ENCODE measurements at regions not wholly inside any gene's neighbourhood (a gene's known extent, or its start where the extent isn't known, plus 50 kb on each side); places are given as distances from the start of the nearest gene placed in this dataset.

DNA sequence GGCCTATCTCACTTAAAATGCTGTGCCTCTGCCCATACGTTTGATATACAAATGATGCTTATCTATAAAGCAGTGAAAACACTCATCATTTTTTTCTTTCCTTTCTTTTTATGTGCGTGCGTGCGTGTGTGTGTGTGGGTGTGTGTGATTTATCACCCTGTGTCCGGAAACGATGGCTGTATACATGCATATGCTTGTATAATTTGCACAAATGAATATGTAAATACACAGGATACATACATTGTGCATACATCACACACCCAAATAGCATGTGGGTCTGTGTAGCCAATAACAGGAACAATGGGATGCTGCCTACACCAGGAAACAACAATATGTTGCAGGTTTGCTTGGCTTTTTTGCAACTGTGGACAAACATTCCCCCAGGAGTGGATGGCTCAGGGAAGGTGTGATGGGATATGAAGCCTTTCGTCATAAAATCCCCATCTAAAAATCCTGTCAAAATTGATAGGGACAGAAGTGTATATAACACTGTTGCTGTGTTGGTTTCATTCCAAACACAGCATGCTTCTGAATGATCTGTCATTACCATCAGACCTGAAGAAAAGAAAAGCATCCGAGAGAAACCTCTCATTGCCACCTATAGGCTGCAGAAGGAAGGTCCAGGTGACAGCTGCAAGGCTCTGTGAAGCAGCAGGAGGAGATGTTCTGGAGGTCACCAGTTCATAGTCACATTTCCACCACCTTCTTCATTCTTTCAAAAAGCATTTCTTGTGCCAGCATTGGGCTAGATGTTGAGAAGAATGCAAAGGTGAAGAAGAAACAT lies 503.9 kb upstream of the NR2F2 start:
- TF ChIP-seq, protein P1, sequence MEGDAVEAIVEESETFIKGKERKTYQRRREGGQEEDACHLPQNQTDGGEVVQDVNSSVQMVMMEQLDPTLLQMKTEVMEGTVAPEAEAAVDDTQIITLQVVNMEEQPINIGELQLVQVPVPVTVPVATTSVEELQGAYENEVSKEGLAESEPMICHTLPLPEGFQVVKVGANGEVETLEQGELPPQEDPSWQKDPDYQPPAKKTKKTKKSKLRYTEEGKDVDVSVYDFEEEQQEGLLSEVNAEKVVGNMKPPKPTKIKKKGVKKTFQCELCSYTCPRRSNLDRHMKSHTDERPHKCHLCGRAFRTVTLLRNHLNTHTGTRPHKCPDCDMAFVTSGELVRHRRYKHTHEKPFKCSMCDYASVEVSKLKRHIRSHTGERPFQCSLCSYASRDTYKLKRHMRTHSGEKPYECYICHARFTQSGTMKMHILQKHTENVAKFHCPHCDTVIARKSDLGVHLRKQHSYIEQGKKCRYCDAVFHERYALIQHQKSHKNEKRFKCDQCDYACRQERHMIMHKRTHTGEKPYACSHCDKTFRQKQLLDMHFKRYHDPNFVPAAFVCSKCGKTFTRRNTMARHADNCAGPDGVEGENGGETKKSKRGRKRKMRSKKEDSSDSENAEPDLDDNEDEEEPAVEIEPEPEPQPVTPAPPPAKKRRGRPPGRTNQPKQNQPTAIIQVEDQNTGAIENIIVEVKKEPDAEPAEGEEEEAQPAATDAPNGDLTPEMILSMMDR (conservative IDR thresholded peaks at IDR 0.05; ENCODE audit: low read length): no peak
- no peak for DNase-seq (ENCODE audit: low read depth)
- no peak overlapping the region for H3K4me3 ChIP-seq (ENCODE audit: low read length)

DNA sequence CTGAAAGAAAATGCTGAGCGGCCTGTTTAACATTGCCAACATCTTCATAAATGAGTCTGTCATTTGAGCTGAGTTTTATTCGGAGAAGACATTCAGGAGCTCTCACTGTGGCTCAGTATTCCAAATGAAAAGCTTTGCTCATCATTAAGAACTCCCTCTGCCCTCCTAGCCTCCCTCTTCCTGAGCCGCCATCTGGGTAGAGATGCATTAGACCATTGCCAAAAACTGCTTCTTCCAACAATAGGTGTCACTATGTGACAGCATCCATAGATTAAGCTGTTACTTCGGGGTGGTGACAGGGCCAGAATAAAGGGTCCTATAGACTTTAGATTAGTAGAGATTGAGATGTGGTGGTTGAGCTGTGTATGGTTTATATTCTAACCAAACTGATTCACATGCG lies 501.4 kb upstream of the NR2F2 start:
- TF ChIP-seq, protein P1 (conservative IDR thresholded peaks at IDR 0.05; ENCODE audit: low read length): no peak
- no peak for DNase-seq (ENCODE audit: low read depth)
- no peak overlapping the region for H3K4me3 ChIP-seq (ENCODE audit: low read length)

DNA sequence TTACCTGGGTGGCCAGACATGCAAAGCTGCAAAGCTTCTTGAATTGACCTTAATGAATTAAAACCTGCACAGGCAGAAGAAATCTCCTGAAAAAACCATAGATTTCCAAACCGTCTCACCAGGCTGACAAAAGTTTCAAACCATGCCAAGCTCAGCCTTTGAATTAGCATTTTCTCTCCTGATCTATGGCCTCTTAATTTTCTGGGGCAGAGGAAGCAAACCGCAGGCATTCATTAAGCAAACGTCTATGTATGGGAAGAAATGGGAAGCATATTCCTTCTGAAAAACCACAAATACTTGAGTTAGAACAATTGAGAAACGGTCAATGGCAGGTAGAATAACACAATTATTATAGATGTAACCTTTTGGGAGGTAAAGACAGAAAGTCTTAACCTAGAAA lies 500.2 kb upstream of the NR2F2 start:
- no peak for DNase-seq (ENCODE audit: low read depth)
- TF ChIP-seq, protein P1 (conservative IDR thresholded peaks at IDR 0.05; ENCODE audit: low read length): no peak

DNA sequence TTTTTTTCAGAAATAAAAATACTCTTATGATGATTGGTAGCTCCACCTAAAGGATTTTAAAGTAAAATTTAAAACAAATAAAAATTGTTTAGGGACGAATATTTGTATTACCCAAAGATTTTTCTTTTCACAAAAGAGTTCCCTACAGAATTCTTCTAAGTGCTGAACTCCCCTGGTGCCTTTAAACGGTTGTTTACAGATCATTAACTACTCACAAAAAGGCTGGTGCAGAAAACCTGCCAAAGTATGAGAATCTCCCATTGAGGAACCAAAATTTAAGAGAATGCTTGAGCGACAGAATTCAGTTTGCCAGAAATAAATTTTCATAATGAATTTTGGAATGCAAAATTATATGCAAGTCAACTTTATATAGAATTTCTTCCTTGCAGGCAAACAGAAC lies 497.8 kb upstream of the NR2F2 start:
- no peak for DNase-seq (ENCODE audit: low read depth)
- TF ChIP-seq, protein P1 (conservative IDR thresholded peaks at IDR 0.05; ENCODE audit: low read length): no peak

More for the DNA sequence above, 500.2 kb upstream of the NR2F2 start:
- H3K4me3 ChIP-seq (ENCODE audit: low read length): no peak overlapping the region

DNA sequence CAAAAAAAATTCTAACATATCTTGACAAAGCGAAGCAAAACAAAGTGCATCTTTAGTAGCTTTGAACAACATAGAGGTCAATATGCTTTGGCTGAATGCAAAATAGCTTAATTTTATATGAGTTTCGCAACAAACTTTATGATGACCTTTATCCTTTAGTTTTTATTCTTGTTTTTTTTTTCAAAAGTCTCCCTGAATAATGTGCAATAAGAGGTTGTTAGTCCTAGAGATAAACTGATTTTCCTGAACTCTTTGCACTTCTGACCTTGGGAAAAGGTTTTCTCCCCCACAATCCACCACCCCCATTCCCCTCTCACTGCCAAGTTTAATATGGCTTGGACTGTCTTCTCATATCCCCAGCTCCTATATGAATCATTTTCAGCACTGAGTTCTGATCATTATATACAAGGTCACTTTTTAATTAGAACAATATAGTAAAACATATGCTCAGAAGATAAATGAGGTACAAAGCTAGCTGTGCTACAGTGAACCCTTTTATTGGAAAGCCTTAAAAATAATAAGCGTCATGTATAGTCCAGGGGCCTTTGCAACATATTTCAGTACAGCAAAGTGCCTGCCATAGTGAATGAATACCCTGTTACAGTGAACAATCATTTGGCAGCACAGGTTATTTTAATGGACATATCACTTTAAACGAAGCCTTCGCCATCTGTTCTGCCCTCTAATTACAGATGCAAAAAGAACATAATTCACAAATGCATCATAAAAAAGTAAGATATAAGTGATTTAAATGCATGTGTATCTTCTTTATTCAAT lies 496.3 kb upstream of the NR2F2 start:
- no peak for DNase-seq (ENCODE audit: low read depth)
- no peak overlapping the region for H3K4me3 ChIP-seq (ENCODE audit: low read length)
- TF ChIP-seq, protein P1 (conservative IDR thresholded peaks at IDR 0.05; ENCODE audit: low read length): no peak

More for the DNA sequence above, 497.8 kb upstream of the NR2F2 start:
- H3K4me3 ChIP-seq (ENCODE audit: low read length): no peak overlapping the region

DNA sequence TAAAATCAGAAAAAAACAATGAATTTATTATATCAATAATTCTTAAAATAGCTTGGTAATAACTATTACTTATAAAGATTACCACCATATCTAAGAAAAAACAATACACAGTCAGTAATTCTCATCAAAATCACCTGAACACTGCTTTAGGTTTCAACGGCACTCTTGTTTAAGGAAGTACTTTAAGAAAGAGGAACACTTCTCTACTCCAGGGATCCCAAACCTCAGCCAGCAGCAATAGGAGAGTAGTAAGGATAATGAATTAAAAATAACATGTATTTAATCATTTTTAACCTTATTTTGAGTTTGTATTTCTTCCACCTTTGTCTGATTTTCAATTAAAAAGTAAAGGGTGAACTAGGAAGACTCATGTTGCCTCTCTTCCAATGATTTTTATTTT lies 494.0 kb upstream of the NR2F2 start:
- no peak overlapping the region for H3K4me3 ChIP-seq (ENCODE audit: low read length)
- DNase-seq (ENCODE audit: low read depth): no peak
- TF ChIP-seq, protein P1 (conservative IDR thresholded peaks at IDR 0.05; ENCODE audit: low read length): no peak

Data from AG10803 (cell line).